ENCODE measurements at regions not wholly inside any gene's neighbourhood (a gene's known extent, or its start where the extent isn't known, plus 50 kb on each side); places are given as distances from the start of the nearest gene placed in this dataset.

GRCh38 chr2:4152051-4152450 is 448.7 kb downstream of the DCDC2C start:
- TF ChIP-seq ZNF302 (CRISPR knock-in tag; IDR thresholded peaks at IDR 0.05) (no peak), USF2 (IDR thresholded peaks at IDR 0.05) (no peak), RCOR1 (IDR thresholded peaks at IDR 0.05; ENCODE audit: low read depth, low read length) (no peak)
- TF ChIP-seq, protein P1, sequence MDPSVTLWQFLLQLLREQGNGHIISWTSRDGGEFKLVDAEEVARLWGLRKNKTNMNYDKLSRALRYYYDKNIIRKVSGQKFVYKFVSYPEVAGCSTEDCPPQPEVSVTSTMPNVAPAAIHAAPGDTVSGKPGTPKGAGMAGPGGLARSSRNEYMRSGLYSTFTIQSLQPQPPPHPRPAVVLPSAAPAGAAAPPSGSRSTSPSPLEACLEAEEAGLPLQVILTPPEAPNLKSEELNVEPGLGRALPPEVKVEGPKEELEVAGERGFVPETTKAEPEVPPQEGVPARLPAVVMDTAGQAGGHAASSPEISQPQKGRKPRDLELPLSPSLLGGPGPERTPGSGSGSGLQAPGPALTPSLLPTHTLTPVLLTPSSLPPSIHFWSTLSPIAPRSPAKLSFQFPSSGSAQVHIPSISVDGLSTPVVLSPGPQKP (IDR thresholded peaks at IDR 0.05; ENCODE audit: low read depth, low read length): no peak
- TF ChIP-seq, protein P2, sequence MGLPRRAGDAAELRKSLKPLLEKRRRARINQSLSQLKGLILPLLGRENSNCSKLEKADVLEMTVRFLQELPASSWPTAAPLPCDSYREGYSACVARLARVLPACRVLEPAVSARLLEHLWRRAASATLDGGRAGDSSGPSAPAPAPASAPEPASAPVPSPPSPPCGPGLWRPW (IDR thresholded peaks at IDR 0.05): no peak
- 52% methylated on average over 1 of the region's 1 CpG for WGBS (ENCODE audit: missing lambda C conversion rate)
- H3K4me2 ChIP-seq: no peak overlapping the region
- H3K4me1 ChIP-seq: no peaks in the 10 kb centered on the region
- ChIA-PET POLR2A (no interaction called here), CTCF (no interaction called here)
- H3K9me3 ChIP-seq: peaks cover 10% of the 10 kb centered on the region
- no peak overlapping the region for H3K27ac ChIP-seq
- H3K4me3 ChIP-seq: no peak overlapping the region
- FAIRE-seq (no peak), ATAC-seq (no peak), DNase-seq (ENCODE audit: low read depth in 1 of 2, low spot score in 1 of 2) (no peak)

GRCh38 chr2:4168834-4169233 is 465.5 kb downstream of the DCDC2C start:
- CTCF ChIA-PET: interaction anchor here (1.0 kb wide), 1 partner anchor 29 kb away, joined by 3 read pairs; no protein-coding TSS in a partner anchor
- ATAC-seq (no peak), FAIRE-seq (no peak), DNase-seq (ENCODE audit: low read depth in 1 of 2, low spot score in 1 of 2) (no peak)
- no peaks in the 10 kb centered on the region for H3K4me1 ChIP-seq
- TF ChIP-seq, protein P3, sequence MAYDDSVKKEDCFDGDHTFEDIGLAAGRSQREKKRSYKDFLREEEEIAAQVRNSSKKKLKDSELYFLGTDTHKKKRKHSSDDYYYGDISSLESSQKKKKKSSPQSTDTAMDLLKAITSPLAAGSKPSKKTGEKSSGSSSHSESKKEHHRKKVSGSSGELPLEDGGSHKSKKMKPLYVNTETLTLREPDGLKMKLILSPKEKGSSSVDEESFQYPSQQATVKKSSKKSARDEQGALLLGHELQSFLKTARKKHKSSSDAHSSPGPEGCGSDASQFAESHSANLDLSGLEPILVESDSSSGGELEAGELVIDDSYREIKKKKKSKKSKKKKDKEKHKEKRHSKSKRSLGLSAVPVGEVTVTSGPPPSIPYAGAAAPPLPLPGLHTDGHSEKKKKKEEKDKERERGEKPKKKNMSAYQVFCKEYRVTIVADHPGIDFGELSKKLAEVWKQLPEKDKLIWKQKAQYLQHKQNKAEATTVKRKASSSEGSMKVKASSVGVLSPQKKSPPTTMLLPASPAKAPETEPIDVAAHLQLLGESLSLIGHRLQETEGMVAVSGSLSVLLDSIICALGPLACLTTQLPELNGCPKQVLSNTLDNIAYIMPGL (CRISPR knock-in tag; IDR thresholded peaks at IDR 0.05; ENCODE audit: borderline replicate concordance): no peak
- TF ChIP-seq ZFP36 (IDR thresholded peaks at IDR 0.05; ENCODE audit: borderline replicate concordance, partially characterized antibody): peak; percentile 67
- no peak overlapping the region for H3K4me3 ChIP-seq
- POLR2A ChIA-PET: no interaction called here
- H3K9me3 ChIP-seq: peaks cover 17% of the 10 kb centered on the region
- WGBS (ENCODE audit: missing lambda C conversion rate): 34% methylated on average over 2 of the region's 2 CpGs
- no peak overlapping the region for H3K27ac ChIP-seq
- no peak overlapping the region for H3K4me2 ChIP-seq

GRCh38 chr2:4174796-4175195 is 471.4 kb downstream of the DCDC2C start:
- POLR2A ChIA-PET: no interaction called here
- 4% methylated on average over 6 of the region's 6 CpGs for WGBS (ENCODE audit: missing lambda C conversion rate)
- Histone ChIP-seq H3K27ac (no peak overlapping the region), H3K9me3 (peaks cover 10% of the 10 kb centered on the region; the same call in 2 of the 3 replicates), H3K4me3 (no peak overlapping the region), H3K4me2 (no peak overlapping the region), H3K4me1 (no peaks in the 10 kb centered on the region)
- CTCF ChIA-PET: no interaction called here
- FAIRE-seq (no peak), DNase-seq (ENCODE audit: low read depth in 1 of 2, low spot score in 1 of 2) (peak in 1 of 2 experiments; percentile 10), ATAC-seq (no peak)
- TF ChIP-seq MYC (IDR thresholded peaks at IDR 0.05; ENCODE audit: borderline replicate concordance, low read length): no peak
- TF ChIP-seq, protein P4, sequence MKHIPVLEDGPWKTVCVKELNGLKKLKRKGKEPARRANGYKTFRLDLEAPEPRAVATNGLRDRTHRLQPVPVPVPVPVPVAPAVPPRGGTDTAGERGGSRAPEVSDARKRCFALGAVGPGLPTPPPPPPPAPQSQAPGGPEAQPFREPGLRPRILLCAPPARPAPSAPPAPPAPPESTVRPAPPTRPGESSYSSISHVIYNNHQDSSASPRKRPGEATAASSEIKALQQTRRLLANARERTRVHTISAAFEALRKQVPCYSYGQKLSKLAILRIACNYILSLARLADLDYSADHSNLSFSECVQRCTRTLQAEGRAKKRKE (CRISPR knock-in tag; IDR thresholded peaks at IDR 0.05; ENCODE audit: low read depth): no peak

- no peak for FAIRE-seq
- H3K4me3 ChIP-seq: no peak overlapping the region
- POLR2A ChIA-PET: no interaction called here
- no peak for ATAC-seq
- TF ChIP-seq MAZ (IDR thresholded peaks at IDR 0.05; ENCODE audit: borderline replicate concordance, low read depth, low read length) (no peak), JUNB (IDR thresholded peaks at IDR 0.05) (no peak), RAD21 (conservative IDR thresholded peaks at IDR 0.05 in 1 of 2, IDR thresholded peaks at IDR 0.05 in 1 of 2) (peak in 1 of 2 experiments; percentile 24; a peak in 1 of 5 replicates), FOXS1 (CRISPR knock-in tag; IDR thresholded peaks at IDR 0.05) (no peak), RCOR1 (IDR thresholded peaks at IDR 0.05; ENCODE audit: low read depth, low read length) (no peak), ZNF302 (CRISPR knock-in tag; IDR thresholded peaks at IDR 0.05) (no peak)
- H3K9me3 ChIP-seq: peaks cover 10% of the 10 kb centered on the region; the same call in 2 of the 3 replicates
- H3K4me2 ChIP-seq: no peak overlapping the region
- H3K4me1 ChIP-seq: no peaks in the 10 kb centered on the region
- CTCF ChIA-PET: no interaction called here
- 7% methylated on average over 3 of the region's 3 CpGs for WGBS (ENCODE audit: missing lambda C conversion rate)
- no peak for DNase-seq (ENCODE audit: low read depth in 1 of 2, low spot score in 1 of 2)
- no peak overlapping the region for H3K27ac ChIP-seq
These were observed 472.0 kb downstream of the DCDC2C start for GRCh38 chr2:4175343-4175742.
